Heart right ventricle (tissue), 16 donors: ENCODE measurements at regions not wholly inside any gene's neighbourhood (a gene's known extent, or its start where the extent isn't known, plus 50 kb on each side); places are given as distances from the start of the nearest gene placed in this dataset.
A peak's percentile ranks its signal among the peaks of the same experiment; 100 is the strongest.

ENCODE experiments used
- ATAC-seq, 8 donors: fragments of 200-7000 bp; cut with Tn5 transposase; one replicate each; pipeline ENCODE4 v1.9.1; 2020; ENCODE audit warnings: mild to moderate bottlenecking in 8 of 8, moderate library complexity in 8 of 8, moderate number of reproducible peaks in 1 of 8
- DNase-seq, 2 donors: peaks; one replicate each; pipeline ENCODE4 v3.0.0-alpha.2; 2020
- H3K27ac ChIP-seq, 10 donors: fragments of 200-600 bp; sonication (generic) in 2 of 10; one replicate each; pipeline versions ENCODE4 v1.5.0 to v1.8.0; 2020 to 2022; ENCODE audit warnings: mild to moderate bottlenecking in 3 of 10
- H3K27me3 ChIP-seq, 7 donors: fragments of 200-600 bp; one replicate each; pipeline ENCODE4 v1.8.0; 2021 to 2022; ENCODE audit warnings: mild to moderate bottlenecking in 2 of 7
- H3K36me3 ChIP-seq, 9 donors: fragments of 200-600 bp; sonication (generic) in 1 of 9; one replicate each; pipeline versions ENCODE4 v1.5.0 to v1.8.0; 2020 to 2022; ENCODE audit warnings: mild to moderate bottlenecking in 2 of 9
- H3K4me1 ChIP-seq, 9 donors: fragments of 200-600 bp; sonication (generic) in 1 of 9; one replicate each; pipeline versions ENCODE4 v1.5.0 to v1.8.0; 2020 to 2022; ENCODE audit warnings: mild to moderate bottlenecking in 4 of 9
- H3K4me3 ChIP-seq, 10 donors: fragments of 200-600 bp; sonication (generic) in 2 of 10; one replicate each; pipeline versions ENCODE4 v1.5.0 to v1.8.0; 2020 to 2022; ENCODE audit warnings: mild to moderate bottlenecking in 7 of 10, moderate library complexity in 2 of 10
- H3K9me3 ChIP-seq, 11 donors: fragments of 200-600 bp in 10 of 11; sonication (generic) in 2 of 11; one replicate each; pipeline versions ENCODE4 v1.5.0 to v1.8.0; 2013 to 2022; ENCODE audit warnings: mild to moderate bottlenecking in 2 of 11, control low read depth in 1 of 11, moderate library complexity in 1 of 11
- CTCF ChIP-seq, 9 donors: fragments of 200-600 bp; sonication (generic) in 2 of 9; IDR thresholded peaks; one replicate each; pipeline versions ENCODE4 v1.5.0 to v1.8.0; 2021 to 2022; ENCODE audit warnings: antibody characterized with exemption in 9 of 9, mild to moderate bottlenecking in 5 of 9, moderate library complexity in 1 of 9
- WGBS, 2 donors: extraction: QIAGEN DNeasy Blood & Tissue Kit; methylation state at CpG; one replicate each; pipeline ENCODE4 v1.1.7; 2013; ENCODE audit warnings: inconsistent platforms in 1 of 2; 5-methylcytosine and 5-hydroxymethylcytosine counted together
- intact Hi-C, 10 donors: fragments of 100-400 bp; cut with DNase I; formaldehyde crosslinking; loops; one replicate each; pipeline versions ENCODE4 v1.11.1 to v1.14.2; 2022
- donor health status: Arrhythmogenic right ventricular cardiomyopathy.
- donor health status: ischemic (EF 13 %, LVEDD 7.1; RV severe dilation, severe dysfunction).
- donor health status: healthy with polysubstance abuse.
- donor health status: DM: no; HTN: yes; CAD: no.
- donor health status: DM: no; HTN: no; CAD: no.
- donor health status: ischemic (EF 25% LVEDD 6.9; RV normal size, moderate dysfunction).
- donor health status: ischemic (EF 25% LVEDD 5.7; RV mildly dilated, moderate dysfunction).
- donor health status: healthy.
- donor health status: DM: yes; HTN: yes; CAD: no.
- donor health status: Ischemic cardiomyopathy.
- donor health status: ischemic (EF 35%, LVEDD 5.7; RV mildly dilated, moderate dysfunction).
- donor health status: nonischemic (EF 11% LVEDD 7.7; RV severe dilation, severe dysfunction).
- donor health status: DM: yes; HTN: yes; CAD: no.
- donor health status: PGD.
- donor health status: ischemic (EF 29% LVEDD 5.4; RV normal size, mild dysfunction).
- donor health status: nonischemic (EF 23%, LVEDD 6.1; RV moderate dilation, normal function).

- H3K4me3 ChIP-seq = no peak overlapping the region
- no peaks in the 10 kb centered on the region for H3K36me3 ChIP-seq
- no peaks in the 10 kb centered on the region for H3K4me1 ChIP-seq
- ATAC-seq = no peak
- intact Hi-C loops = no loop called here
- no peak for DNase-seq
- no peaks in the 10 kb centered on the region for H3K9me3 ChIP-seq
- no peak for TF ChIP-seq CTCF (IDR thresholded peaks at IDR 0.05)
- 82 to 91% methylated on average over 3 of the region's 3 CpGs for WGBS, 2 donors
- no peak overlapping the region for H3K27ac ChIP-seq
- H3K27me3 ChIP-seq = no peaks in the 10 kb centered on the region
Measured at GRCh38 chr18:27423581-27423980, 238.5 kb upstream of the CHST9 start.

- ATAC-seq (no peak), DNase-seq (no peak)
- Histone ChIP-seq H3K27me3 (no peaks in the 10 kb centered on the region), H3K4me3 (no peak overlapping the region), H3K9me3 (no peaks in the 10 kb centered on the region), H3K27ac (no peak overlapping the region), H3K4me1 (no peaks in the 10 kb centered on the region), H3K36me3 (no peaks in the 10 kb centered on the region)
- TF ChIP-seq CTCF (IDR thresholded peaks at IDR 0.05) = no peak
- whole genome bisulfite sequencing, 2 donors = 70 to 81% methylated on average over 2 of the region's 2 CpGs
- intact Hi-C loops = no loop called here
Measured at GRCh38 chr18:27419646-27420045, 234.5 kb upstream of the CHST9 start.

GRCh38 chr18:27415495-27415894 is 230.4 kb upstream of the CHST9 start:
- intact Hi-C loops = no loop called here
- no peak for ATAC-seq
- H3K27ac ChIP-seq = no peak overlapping the region
- no peaks in the 10 kb centered on the region for H3K36me3 ChIP-seq
- no peak overlapping the region for H3K4me3 ChIP-seq
- H3K9me3 ChIP-seq = no peaks in the 10 kb centered on the region
- H3K27me3 ChIP-seq = no peaks in the 10 kb centered on the region
- DNase-seq = no peak
- 67 to 74% methylated on average over 4 of the region's 4 CpGs for WGBS, 2 donors
- TF ChIP-seq CTCF (IDR thresholded peaks at IDR 0.05) = no peak
- no peaks in the 10 kb centered on the region for H3K4me1 ChIP-seq

- ATAC-seq (no peak), DNase-seq (no peak)
- no peaks in the 10 kb centered on the region for H3K9me3 ChIP-seq
- intact Hi-C loops = no loop called here
- no peaks in the 10 kb centered on the region for H3K27me3 ChIP-seq
- H3K36me3 ChIP-seq = no peaks in the 10 kb centered on the region
- TF ChIP-seq CTCF (IDR thresholded peaks at IDR 0.05) = no peak
- no peak overlapping the region for H3K4me3 ChIP-seq
- no peaks in the 10 kb centered on the region for H3K4me1 ChIP-seq
- WGBS, 2 donors = 51 to 77% methylated on average over 1 of the region's 1 CpG
- peak overlapping the region in 2 of 10 donors; percentile 21 to 54 for H3K27ac ChIP-seq
Measured at GRCh38 chr18:27414682-27415081, 229.6 kb upstream of the CHST9 start.
